MM.1S (cell line): ENCODE measurements at regions not wholly inside any gene's neighbourhood (a gene's known extent, or its start where the extent isn't known, plus 50 kb on each side); places are given as distances from the start of the nearest gene placed in this dataset.

ENCODE experiments used
- DNase-seq: peaks from one replicate; pipeline ENCODE4 v3.0.0-alpha.2; 2015
- H2AFZ ChIP-seq: fragments of 300-600 bp; sonication (generic); 2 replicates; pipeline ENCODE4 v1.6.0; 2016; ENCODE audit warnings: antibody characterized with exemption, low read length
- H3F3A ChIP-seq: fragments of 300-600 bp; sonication (generic); 2 replicates; pipeline ENCODE4 v1.6.1; 2016; ENCODE audit warnings: mild to moderate bottlenecking, antibody characterized with exemption, low read length, moderate library complexity, mixed read lengths; ENCODE audit not compliant: insufficient read depth
- H3K27ac ChIP-seq: fragments of 300-600 bp; sonication (generic); 2 replicates; pipeline ENCODE4 v1.5.1; 2016; ENCODE audit warnings: mild to moderate bottlenecking, low read length
- H3K27me3 ChIP-seq: fragments of 300-600 bp; sonication (generic); replicated peaks from 2 replicates; pipeline ENCODE4 v1.6.0; 2016; ENCODE audit warnings: low read length; ENCODE audit not compliant: insufficient read depth
- H3K36me3 ChIP-seq: fragments of 300-600 bp; sonication (generic); replicated peaks from 2 replicates; pipeline ENCODE4 v1.6.1; 2016; ENCODE audit warnings: mild to moderate bottlenecking, low read length, mixed read lengths; ENCODE audit not compliant: insufficient read depth
- H3K4me1 ChIP-seq: fragments of 300-600 bp; sonication (generic); 2 replicates; pipeline ENCODE4 v1.6.1; 2016; ENCODE audit warnings: low read length, mixed read lengths
- H3K4me2 ChIP-seq: fragments of 300-600 bp; sonication (generic); 2 replicates; pipeline ENCODE4 v1.6.0; 2016; ENCODE audit warnings: low read depth, low read length
- H3K4me3 ChIP-seq: fragments of 300-600 bp; sonication (generic); 2 replicates; pipeline ENCODE4 v1.5.1; 2016; ENCODE audit warnings: low read length, mixed read lengths
- H3K79me2 ChIP-seq: fragments of 300-600 bp; sonication (generic); 2 replicates; pipeline ENCODE4 v1.6.1; 2016; ENCODE audit warnings: mixed run types, low read length, mixed read lengths
- H3K9ac ChIP-seq: fragments of 300-600 bp; sonication (generic); 2 replicates; pipeline ENCODE4 v1.6.1; 2016; ENCODE audit warnings: low read length, mixed read lengths
- H3K9me2 ChIP-seq: fragments of 300-600 bp; sonication (generic); replicated peaks from 2 replicates; pipeline ENCODE4 v1.6.1; 2016; ENCODE audit warnings: mild to moderate bottlenecking, low read length, mixed read lengths; ENCODE audit not compliant: insufficient read depth
- H3K9me3 ChIP-seq: fragments of 300-600 bp; sonication (generic); replicated peaks from 2 replicates; pipeline ENCODE4 v1.6.1; 2016; ENCODE audit warnings: mild to moderate bottlenecking, low read length, mixed read lengths; ENCODE audit not compliant: insufficient read depth
- H4K20me1 ChIP-seq: fragments of 300-600 bp; sonication (generic); 2 replicates; pipeline ENCODE4 v1.6.1; 2016; ENCODE audit warnings: mild to moderate bottlenecking, low read length, moderate library complexity, mixed read lengths; ENCODE audit not compliant: insufficient read depth
- CTCF ChIP-seq: fragments of 300-600 bp; sonication (generic); IDR thresholded peaks from 2 replicates; pipeline ENCODE4 v1.5.1; 2016; ENCODE audit warnings: antibody characterized with exemption, low read length, mixed read lengths
- EZH2 ChIP-seq: fragments of 300-600 bp; sonication (generic); optimal IDR thresholded peaks from 2 replicates; pipeline ENCODE3; 2017; ENCODE audit warnings: low read depth, mild to moderate bottlenecking, antibody characterized with exemption, low read length, mixed read lengths
- EZH2phosphoT487 ChIP-seq: fragments of 300-600 bp; sonication (generic); IDR thresholded peaks from 2 replicates; pipeline ENCODE4 v1.6.1; 2018; ENCODE audit warnings: antibody characterized with exemption, low read length

- no peak for DNase-seq
- no peaks in the 10 kb centered on the region for H3K9me2 ChIP-seq
- no peak overlapping the region for H3K9ac ChIP-seq
- TF ChIP-seq EZH2, result no peak
- no peak for TF ChIP-seq EZH2phosphoT487
- no peak for TF ChIP-seq CTCF
- H3K27ac ChIP-seq, result no peak overlapping the region
- no peaks in the 10 kb centered on the region for H3K4me1 ChIP-seq
- H2AFZ ChIP-seq, result no peak overlapping the region
- H4K20me1 ChIP-seq, result no peaks in the 10 kb centered on the region
- no peaks in the 10 kb centered on the region for H3K27me3 ChIP-seq
- no peaks in the 10 kb centered on the region for H3F3A ChIP-seq
- H3K36me3 ChIP-seq, result no peaks in the 10 kb centered on the region
- no peaks in the 10 kb centered on the region for H3K79me2 ChIP-seq
- no peak overlapping the region for H3K4me3 ChIP-seq
- no peak overlapping the region for H3K4me2 ChIP-seq
- no peaks in the 10 kb centered on the region for H3K9me3 ChIP-seq
Observed at GRCh38 chr2:221070106-221070505, 502.0 kb downstream of the EPHA4 start.

- Histone ChIP-seq H3F3A (no peaks in the 10 kb centered on the region), H3K4me3 (no peak overlapping the region)
- no peak for TF ChIP-seq EZH2phosphoT487
- TF ChIP-seq CTCF, result no peak
- TF ChIP-seq EZH2, result no peak
Observed at GRCh38 chr2:221073326-221074049, 498.6 kb downstream of the EPHA4 start.

GRCh38 chr2:221074238-221074637, 497.9 kb downstream of the EPHA4 start:
- Histone ChIP-seq H4K20me1 (no peaks in the 10 kb centered on the region), H3K4me2 (no peak overlapping the region), H3K36me3 (no peaks in the 10 kb centered on the region), H3K9me3 (no peaks in the 10 kb centered on the region), H3K79me2 (no peaks in the 10 kb centered on the region), H2AFZ (no peak overlapping the region), H3K4me3 (no peak overlapping the region), H3K4me1 (no peaks in the 10 kb centered on the region), H3K9me2 (no peaks in the 10 kb centered on the region), H3K27me3 (no peaks in the 10 kb centered on the region), H3K9ac (no peak overlapping the region), H3K27ac (no peak overlapping the region), H3F3A (no peaks in the 10 kb centered on the region)
- TF ChIP-seq CTCF (no peak), EZH2phosphoT487 (no peak), EZH2 (no peak)
- no peak for DNase-seq

More at GRCh38 chr2:221073326-221074049, 498.6 kb downstream of the EPHA4 start:
- Histone ChIP-seq H3K4me2 (no peak overlapping the region), H3K9me2 (no peaks in the 10 kb centered on the region), H3K9me3 (no peaks in the 10 kb centered on the region), H2AFZ (no peak overlapping the region), H3K27me3 (no peaks in the 10 kb centered on the region), H3K27ac (no peak overlapping the region), H3K4me1 (no peaks in the 10 kb centered on the region), H3K79me2 (no peaks in the 10 kb centered on the region), H3K36me3 (no peaks in the 10 kb centered on the region), H4K20me1 (no peaks in the 10 kb centered on the region), H3K9ac (no peak overlapping the region)
- no peak for DNase-seq
